HG02973 (cell line): ENCODE measurements at regions not wholly inside any gene's neighbourhood (a gene's known extent, or its start where the extent isn't known, plus 50 kb on each side); places are given as distances from the start of the nearest gene placed in this dataset.
A peak's percentile ranks its signal among the peaks of the same experiment; 100 is the strongest.

Experiments used
- ATAC-seq: cut with Tn5 transposase; IDR thresholded peaks from one replicate; pipeline ENCODE4 v1.9.1; 2021; ENCODE audit warnings: moderate library complexity; ENCODE audit not compliant: unreplicated experiment

- no peak for ATAC-seq
These were observed 227.7 kb upstream of the HMGA2 start for GRCh38 chr12:65596514-65597091.

GRCh38 chr12:65597527-65597926 lies 226.8 kb upstream of the HMGA2 start:
- ATAC-seq = no peak

- no peak for ATAC-seq
These were observed 225.6 kb upstream of the HMGA2 start for GRCh38 chr12:65598688-65599087.

GRCh38 chr12:65602253-65602609 lies 222.1 kb upstream of the HMGA2 start:
- no peak for ATAC-seq

- peak; percentile 51 for ATAC-seq
These were observed 221.5 kb upstream of the HMGA2 start for GRCh38 chr12:65602610-65603295.

- no peak for ATAC-seq
These were observed 220.6 kb upstream of the HMGA2 start for GRCh38 chr12:65603438-65604351.

GRCh38 chr12:65605019-65605418 lies 219.3 kb upstream of the HMGA2 start:
- ATAC-seq = no peak

GRCh38 chr12:65606008-65606766 lies 218.1 kb upstream of the HMGA2 start:
- no peak for ATAC-seq

- ATAC-seq = no peak
These were observed 216.9 kb upstream of the HMGA2 start for GRCh38 chr12:65607401-65607841.

- ATAC-seq = no peak
These were observed 215.9 kb upstream of the HMGA2 start for GRCh38 chr12:65608319-65608916.

GRCh38 chr12:65609359-65609771 lies 214.9 kb upstream of the HMGA2 start:
- no peak for ATAC-seq

- no peak for ATAC-seq
These were observed 212.9 kb upstream of the HMGA2 start for GRCh38 chr12:65611396-65611795.

- no peak for ATAC-seq
These were observed 211.8 kb upstream of the HMGA2 start for GRCh38 chr12:65612440-65612839.

GRCh38 chr12:65613692-65614091 lies 210.6 kb upstream of the HMGA2 start:
- ATAC-seq = no peak

GRCh38 chr12:65614259-65614889 lies 209.9 kb upstream of the HMGA2 start:
- no peak for ATAC-seq

- ATAC-seq = no peak
These were observed 209.2 kb upstream of the HMGA2 start for GRCh38 chr12:65615118-65615517.

- no peak for ATAC-seq
These were observed 208.3 kb upstream of the HMGA2 start for GRCh38 chr12:65616022-65616421.

GRCh38 chr12:65618588-65618987 lies 205.7 kb upstream of the HMGA2 start:
- ATAC-seq = no peak

- ATAC-seq = no peak
These were observed 205.3 kb upstream of the HMGA2 start for GRCh38 chr12:65619018-65619417.

- no peak for ATAC-seq
These were observed 204.2 kb upstream of the HMGA2 start for GRCh38 chr12:65620046-65620445.
